Small intestine (tissue), 7 donors: ENCODE measurements at regions not wholly inside any gene's neighbourhood (a gene's known extent, or its start where the extent isn't known, plus 50 kb on each side); places are given as distances from the start of the nearest gene placed in this dataset.

ENCODE experiments used
- DNase-seq, 2 donors: peaks; one replicate each; pipeline versions ENCODE4 v3.0.0 to v3.0.0-alpha.2; 2013
- FAIRE-seq: peaks from 2 replicates; lab custom pipeline; 2012; peaks lifted over from hg19 to GRCh38; lab: Jason Lieb, UNC
- H3K27ac ChIP-seq, 3 donors: one replicate each; pipeline ENCODE4 v1.5.1; 2013; ENCODE audit warnings: low read length in 2 of 3, mild to moderate bottlenecking in 2 of 3, control low read depth in 1 of 3, inconsistent platforms in 1 of 3, low read depth in 1 of 3, moderate library complexity in 1 of 3
- H3K27me3 ChIP-seq, 3 donors: one replicate each; pipeline ENCODE4 v1.6.1; 2013; ENCODE audit warnings: low read length in 3 of 3, inconsistent platforms in 1 of 3; ENCODE audit not compliant: control insufficient read depth in 3 of 3, insufficient read depth in 3 of 3
- H3K36me3 ChIP-seq, 3 donors: one replicate each; pipeline ENCODE4 v1.6.1; 2013; ENCODE audit warnings: low read length in 3 of 3, inconsistent platforms in 1 of 3, low read depth in 1 of 3, mild to moderate bottlenecking in 1 of 3, moderate library complexity in 1 of 3; ENCODE audit not compliant: control insufficient read depth in 3 of 3, insufficient read depth in 2 of 3
- H3K4me1 ChIP-seq, 3 donors: one replicate each; pipeline ENCODE4 v1.6.1; 2013; ENCODE audit warnings: low read length in 2 of 3, inconsistent platforms in 1 of 3, low read depth in 1 of 3, mild to moderate bottlenecking in 1 of 3, moderate library complexity in 1 of 3; ENCODE audit not compliant: control insufficient read depth in 3 of 3, insufficient read depth in 2 of 3
- H3K4me3 ChIP-seq, 3 donors: one replicate each; pipeline ENCODE4 v1.5.1; 2013; ENCODE audit warnings: low read length in 3 of 3, control low read depth in 1 of 3, inconsistent platforms in 1 of 3, low read depth in 1 of 3, mild to moderate bottlenecking in 1 of 3, moderate library complexity in 1 of 3
- H3K9me3 ChIP-seq, 2 donors: one replicate each; pipeline ENCODE4 v1.6.1; 2013; ENCODE audit warnings: low read depth in 1 of 2, low read length in 1 of 2; ENCODE audit not compliant: control insufficient read depth in 2 of 2, insufficient read depth in 1 of 2
- WGBS, 3 donors: extraction: QIAGEN DNeasy Blood & Tissue Kit; methylation state at CpG; one replicate each; pipeline ENCODE4 v1.1.7; 2013; 5-methylcytosine and 5-hydroxymethylcytosine counted together
- donor health status: healthy with polysubstance abuse.
- donor health status: control.
- donor health status: control.
- donor health status: Bipolar disorder and iron deficiency.
- donor health status: healthy.

DNA sequence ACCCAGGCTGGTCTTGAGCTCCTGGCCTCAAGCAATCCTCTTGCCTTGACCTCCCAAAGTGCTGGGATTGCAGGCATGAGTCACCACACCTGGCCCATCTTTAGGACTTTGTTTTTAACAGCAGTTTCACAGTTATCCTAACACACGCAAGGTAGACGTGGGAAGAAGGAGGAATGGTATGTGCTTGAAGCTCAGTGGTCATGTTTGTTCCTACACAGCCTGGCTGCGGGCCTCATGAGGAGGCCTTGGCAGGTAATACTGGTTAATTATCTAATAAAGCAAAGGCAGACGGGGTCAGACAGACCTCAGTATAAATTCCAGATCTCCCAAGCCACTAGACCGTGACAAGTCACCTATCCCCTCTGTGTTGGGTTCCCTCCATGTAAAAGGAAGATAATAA lies 271.8 kb downstream of the PCNX1 start:
- H3K36me3 ChIP-seq = no peaks in the 10 kb centered on the region
- FAIRE-seq (no peak), DNase-seq (no peak)
- 90 to 93% (median 90%) methylated on average over 5 of the region's 5 CpGs for WGBS, 3 donors
- H3K4me3 ChIP-seq = no peak overlapping the region
- H3K27ac ChIP-seq = no peak overlapping the region
- H3K27me3 ChIP-seq = no peaks in the 10 kb centered on the region
- no peaks in the 10 kb centered on the region for H3K4me1 ChIP-seq
- H3K9me3 ChIP-seq = no peaks in the 10 kb centered on the region

DNA sequence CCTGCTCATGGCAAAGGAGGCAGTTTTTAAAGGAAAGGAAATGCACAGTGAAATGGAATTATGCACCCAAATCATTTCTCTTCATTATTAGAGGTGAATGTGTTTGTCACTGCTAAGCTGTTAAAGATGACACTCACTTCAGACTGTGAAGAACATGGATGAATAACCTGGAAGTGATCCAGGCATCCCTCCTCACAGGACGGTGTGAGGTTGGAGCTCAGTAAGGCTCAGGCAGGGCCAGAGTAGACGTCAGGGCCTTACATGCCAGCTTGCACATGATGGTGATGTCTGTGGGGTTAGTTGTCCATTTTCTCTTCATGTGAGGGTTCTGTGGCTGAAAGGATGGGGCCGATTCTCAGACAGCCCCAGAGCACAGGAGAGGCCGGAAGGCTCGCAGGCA lies 273.1 kb downstream of the PCNX1 start:
- Histone ChIP-seq H3K9me3 (no peaks in the 10 kb centered on the region), H3K27me3 (no peaks in the 10 kb centered on the region), H3K36me3 (no peaks in the 10 kb centered on the region), H3K4me3 (no peak overlapping the region), H3K27ac (no peak overlapping the region), H3K4me1 (no peaks in the 10 kb centered on the region)
- DNase-seq (no peak), FAIRE-seq (no peak)
- 79 to 93% (median 90%) methylated on average over 5 of the region's 5 CpGs for WGBS, 3 donors

DNA sequence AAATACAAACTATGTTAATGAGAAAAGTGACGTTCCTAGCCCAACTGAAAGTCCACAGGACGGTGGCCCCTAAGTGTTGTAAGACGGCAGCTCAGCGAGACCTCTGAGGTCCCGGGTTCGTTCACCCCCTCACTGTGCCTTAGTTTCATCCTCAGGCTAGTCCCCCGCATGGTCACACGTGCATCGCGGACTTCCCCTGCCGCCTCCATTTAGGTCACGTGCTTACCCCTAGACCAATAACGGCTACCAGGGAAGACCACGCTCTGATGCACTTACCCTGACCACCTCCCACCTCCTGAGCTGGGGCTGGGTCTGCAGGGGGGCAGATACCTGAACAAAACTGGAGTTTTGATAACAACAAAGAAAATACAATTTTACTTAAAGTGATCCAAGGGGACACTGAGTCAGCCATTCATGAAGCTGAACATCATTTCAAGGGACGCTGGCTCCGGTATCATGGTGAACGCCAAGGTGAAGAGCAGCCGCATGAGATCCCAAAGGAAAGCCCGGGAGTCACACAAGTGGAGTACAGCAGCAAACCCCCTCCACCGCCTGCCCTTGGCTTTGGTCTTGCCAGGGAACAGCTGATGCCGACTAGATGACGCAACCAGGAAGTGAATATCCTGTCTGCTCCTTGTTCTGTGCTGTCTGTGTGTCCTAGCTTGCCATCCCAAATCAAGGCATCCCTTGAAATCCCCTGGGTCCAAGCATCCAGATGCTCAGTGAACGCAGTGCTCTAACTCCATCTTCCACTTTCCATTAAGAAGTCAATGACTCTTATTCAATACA lies 274.1 kb downstream of the PCNX1 start:
- no peak overlapping the region for H3K4me3 ChIP-seq
- H3K9me3 ChIP-seq = no peaks in the 10 kb centered on the region
- WGBS, 3 donors = 91 to 94% (median 92%) methylated on average over 23 of the region's 23 CpGs
- H3K27ac ChIP-seq = no peak overlapping the region
- H3K27me3 ChIP-seq = no peaks in the 10 kb centered on the region
- no peak for DNase-seq
- no peaks in the 10 kb centered on the region for H3K36me3 ChIP-seq
- no peak for FAIRE-seq
- no peaks in the 10 kb centered on the region for H3K4me1 ChIP-seq

DNA sequence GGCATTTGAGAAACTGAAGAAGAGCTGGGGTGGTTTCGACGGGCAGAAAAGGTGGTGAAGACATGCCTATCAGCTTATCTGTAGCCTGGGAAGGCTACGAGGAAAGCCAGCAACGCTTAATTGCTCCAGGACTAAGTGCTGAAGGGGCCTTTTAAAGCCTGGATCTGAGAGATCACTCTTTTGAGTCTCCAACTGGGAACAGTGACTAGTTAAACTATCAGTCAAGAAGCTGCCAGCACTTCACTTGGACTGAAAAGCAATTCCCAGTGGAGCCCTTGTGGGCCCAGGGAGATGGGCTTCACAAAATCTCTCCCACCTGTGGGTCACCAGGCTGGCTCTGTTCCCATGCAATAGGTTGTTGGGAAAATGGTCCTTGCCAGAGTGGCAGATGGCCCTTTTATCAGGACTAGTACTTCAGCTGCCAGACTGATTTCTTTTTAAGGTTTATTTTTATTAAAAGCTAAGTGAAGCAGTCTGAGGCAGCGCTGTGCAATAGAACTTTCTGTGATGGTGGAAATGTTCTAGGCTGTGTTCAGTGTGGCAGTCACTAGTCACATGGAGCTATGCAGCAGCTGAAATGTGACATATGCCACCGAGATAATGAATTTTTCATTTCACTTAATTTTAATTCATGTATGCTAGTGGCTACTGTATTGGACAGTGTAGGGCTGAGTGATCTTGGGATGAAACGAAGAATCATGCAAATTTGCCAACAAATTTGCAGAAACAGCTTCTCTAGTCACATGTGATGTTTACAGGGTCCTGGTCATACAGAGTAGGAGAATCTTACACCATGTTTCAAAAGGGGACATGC lies 276.8 kb downstream of the PCNX1 start:
- H3K4me3 ChIP-seq = no peak overlapping the region
- no peak overlapping the region for H3K27ac ChIP-seq
- no peak for DNase-seq
- FAIRE-seq = no peak
- WGBS, 3 donors = 63 to 72% (median 72%) methylated on average over 7 of the region's 7 CpGs
- peaks cover 0 to 11% (median 0%) of the 10 kb centered on the region in 3 donors for H3K27me3 ChIP-seq
- H3K4me1 ChIP-seq = no peaks in the 10 kb centered on the region
- no peaks in the 10 kb centered on the region for H3K36me3 ChIP-seq
- H3K9me3 ChIP-seq = no peaks in the 10 kb centered on the region

DNA sequence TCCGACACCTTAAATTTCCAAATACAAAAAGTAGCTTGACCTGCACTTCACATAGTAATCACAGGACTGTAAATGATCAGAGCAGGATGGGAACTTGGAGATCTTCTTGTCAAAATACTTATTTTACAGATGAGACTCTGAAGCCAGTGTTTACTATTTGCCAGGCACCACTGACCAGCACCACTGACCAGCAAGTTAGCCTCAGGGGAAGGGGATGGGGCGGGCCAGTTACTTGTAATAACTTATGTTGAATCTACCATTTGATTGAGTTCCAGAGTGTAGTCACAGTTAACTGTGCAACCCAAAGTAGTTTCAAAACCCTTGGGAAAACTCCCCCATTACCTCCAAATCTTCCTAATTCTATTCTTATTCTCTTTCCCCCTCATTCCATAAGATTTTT lies 278.4 kb downstream of the PCNX1 start:
- FAIRE-seq (no peak), DNase-seq (no peak)
- Histone ChIP-seq H3K4me1 (no peaks in the 10 kb centered on the region), H3K36me3 (no peaks in the 10 kb centered on the region), H3K27ac (no peak overlapping the region), H3K4me3 (no peak overlapping the region), H3K9me3 (no peaks in the 10 kb centered on the region), H3K27me3 (peaks cover 0 to 11% (median 0%) of the 10 kb centered on the region in 3 donors)
- 91 to 96% (median 95%) methylated on average over 2 of the region's 2 CpGs for WGBS, 3 donors

DNA sequence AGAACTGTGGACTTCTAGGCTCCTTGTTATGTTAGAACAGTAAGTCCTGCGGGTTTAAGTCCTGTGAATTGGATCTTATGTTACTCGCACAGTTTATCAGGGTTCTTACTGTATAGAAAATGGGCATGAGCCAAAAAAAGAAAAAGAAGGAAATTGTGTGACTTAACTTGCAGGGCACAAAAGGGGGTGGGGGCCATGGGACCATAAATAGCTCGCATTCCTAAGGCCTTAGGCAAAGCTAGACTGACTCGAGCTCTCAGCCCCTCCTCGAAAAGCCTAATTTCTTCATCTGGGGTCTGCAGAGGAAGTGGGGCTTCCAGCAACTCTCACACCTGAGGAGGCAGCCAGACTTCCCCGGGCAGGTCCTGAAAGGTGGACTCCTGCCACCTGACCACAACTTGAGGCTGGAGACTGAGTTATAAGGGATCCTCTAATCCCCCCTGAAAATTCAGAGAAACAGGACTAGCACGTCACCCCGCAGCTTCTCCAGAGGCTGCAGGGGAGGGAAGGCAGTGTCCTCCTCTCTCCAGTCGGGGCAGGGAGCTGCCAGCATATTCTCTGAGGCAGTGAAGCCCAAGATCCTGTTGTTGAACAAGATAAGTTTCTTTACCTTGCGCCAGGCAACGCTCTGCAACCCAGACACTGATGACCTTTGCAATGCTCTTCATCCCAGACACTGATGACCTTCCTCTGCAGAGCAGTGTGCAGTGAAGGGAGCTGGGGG lies 280.5 kb downstream of the PCNX1 start:
- H3K27me3 ChIP-seq = peaks cover 0 to 11% (median 0%) of the 10 kb centered on the region in 3 donors
- H3K36me3 ChIP-seq = no peaks in the 10 kb centered on the region
- DNase-seq (peak; percentile 17 to 38), FAIRE-seq (no peak)
- no peak overlapping the region for H3K4me3 ChIP-seq
- 32 to 65% (median 52%) methylated on average over 11 of the region's 11 CpGs for WGBS, 3 donors
- H3K27ac ChIP-seq = no peak overlapping the region
- H3K4me1 ChIP-seq = no peaks in the 10 kb centered on the region
- H3K9me3 ChIP-seq = no peaks in the 10 kb centered on the region

DNA sequence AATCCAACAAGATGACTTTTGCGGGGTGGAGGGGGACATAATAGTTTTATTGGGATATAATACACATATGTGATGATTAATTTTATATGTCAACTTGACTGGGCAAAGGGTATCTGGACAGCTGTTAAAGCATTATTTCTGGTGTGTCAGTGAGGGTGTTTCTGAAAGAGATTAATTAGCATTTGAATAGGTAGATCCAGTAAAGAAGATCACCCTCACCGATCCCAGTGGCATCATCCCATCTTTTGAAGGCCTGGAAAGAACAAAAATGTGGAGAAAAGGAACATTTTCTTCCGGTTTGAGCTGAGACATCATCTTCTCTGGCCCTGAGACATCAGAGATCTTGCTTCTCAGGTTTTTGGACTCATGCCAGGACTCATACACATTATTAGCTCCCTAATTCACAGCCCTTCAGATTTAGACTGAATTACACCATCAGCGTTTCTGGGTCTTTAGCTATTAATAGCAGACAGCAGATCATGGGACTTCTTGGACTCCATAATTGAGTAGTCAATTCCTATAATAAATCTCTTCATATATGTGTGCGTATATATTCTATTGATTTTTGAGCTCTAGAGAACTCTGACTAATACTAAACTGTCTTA lies 283.6 kb downstream of the PCNX1 start:
- no peak overlapping the region for H3K4me3 ChIP-seq
- no peaks in the 10 kb centered on the region for H3K9me3 ChIP-seq
- no peaks in the 10 kb centered on the region for H3K4me1 ChIP-seq
- peak in 1 of 2 donors; percentile 32 for DNase-seq
- no peaks in the 10 kb centered on the region for H3K36me3 ChIP-seq
- no peak overlapping the region for H3K27ac ChIP-seq
- peaks cover 0 to 11% (median 0%) of the 10 kb centered on the region in 3 donors for H3K27me3 ChIP-seq
- 24 to 61% (median 54%) methylated on average over 5 of the region's 5 CpGs for WGBS, 3 donors
- no peak for FAIRE-seq

DNA sequence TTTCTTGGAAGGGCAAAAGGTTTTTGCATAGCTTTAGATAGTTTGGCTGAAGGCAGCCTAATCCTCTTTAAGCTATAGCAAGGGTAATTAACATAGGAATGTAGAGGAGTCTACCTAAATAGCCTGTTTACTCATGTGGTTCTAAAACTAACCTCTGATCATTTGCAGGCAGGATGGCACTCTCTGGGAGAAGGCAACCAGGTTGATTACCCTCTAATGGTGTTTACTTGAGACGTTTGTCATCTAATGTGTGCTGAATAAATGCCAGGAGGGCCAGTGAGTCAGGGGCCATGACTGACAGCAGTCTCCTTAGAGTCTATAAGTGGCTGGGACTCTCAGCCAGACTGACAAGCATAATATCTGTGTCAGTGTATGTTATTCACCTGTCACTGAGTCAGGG lies 286.4 kb downstream of the PCNX1 start:
- Histone ChIP-seq H3K9me3 (no peaks in the 10 kb centered on the region), H3K36me3 (no peaks in the 10 kb centered on the region), H3K27ac (no peak overlapping the region), H3K27me3 (peaks cover 0 to under 1% (median 0%) of the 10 kb centered on the region in 3 donors), H3K4me3 (no peak overlapping the region), H3K4me1 (no peaks in the 10 kb centered on the region)
- 0 to 24% (median 4%) methylated on average over 1 of the region's 1 CpG for WGBS, 3 donors
- DNase-seq (no peak), FAIRE-seq (no peak)
